ENCODE measurements at regions not wholly inside any gene's neighbourhood (a gene's known extent, or its start where the extent isn't known, plus 50 kb on each side); places are given as distances from the start of the nearest gene placed in this dataset.
A peak's percentile ranks its signal among the peaks of the same experiment; 100 is the strongest.

- H3K4me3 ChIP-seq (ENCODE audit: low read depth, low read length), result no peak overlapping the region
- TF ChIP-seq MYC (IDR thresholded peaks at IDR 0.05; ENCODE audit: low read depth, low read length) (no peak), MAX (IDR thresholded peaks at IDR 0.05; ENCODE audit: low read depth, low read length) (no peak), CTCF (IDR thresholded peaks at IDR 0.05; ENCODE audit: low read depth, low read length) (no peak), POLR2A (IDR thresholded peaks at IDR 0.05; ENCODE audit: extremely low read depth, insufficient read length) (no peak)
- no peak for DNase-seq (ENCODE audit: low read depth)
Measured at GRCh38 chr3:191148131-191148530, 50.9 kb upstream of the OSTN start.

- no peak for DNase-seq (ENCODE audit: low read depth)
- H3K4me3 ChIP-seq (ENCODE audit: low read depth, low read length), result no peak overlapping the region
- no peak for TF ChIP-seq CTCF (IDR thresholded peaks at IDR 0.05; ENCODE audit: low read depth, low read length)
Measured at GRCh38 chr3:191143224-191143623, 55.8 kb upstream of the OSTN start.

- no peak overlapping the region for H3K4me3 ChIP-seq (ENCODE audit: low read depth, low read length)
- DNase-seq (ENCODE audit: low read depth), result peak; percentile 4
- no peak for TF ChIP-seq POLR2A (IDR thresholded peaks at IDR 0.05; ENCODE audit: extremely low read depth, insufficient read length)
- TF ChIP-seq MYC (IDR thresholded peaks at IDR 0.05; ENCODE audit: low read depth, low read length), result no peak
- no peak for TF ChIP-seq MAX (IDR thresholded peaks at IDR 0.05; ENCODE audit: low read depth, low read length)
- TF ChIP-seq CTCF (IDR thresholded peaks at IDR 0.05; ENCODE audit: low read depth, low read length), result no peak
Measured at GRCh38 chr3:191141728-191142127, 57.3 kb upstream of the OSTN start.

- no peak for DNase-seq (ENCODE audit: low read depth)
- H3K4me3 ChIP-seq (ENCODE audit: low read depth, low read length), result no peak overlapping the region
- no peak for TF ChIP-seq CTCF (IDR thresholded peaks at IDR 0.05; ENCODE audit: low read depth, low read length)
- no peak for TF ChIP-seq POLR2A (IDR thresholded peaks at IDR 0.05; ENCODE audit: extremely low read depth, insufficient read length)
- no peak for TF ChIP-seq MYC (IDR thresholded peaks at IDR 0.05; ENCODE audit: low read depth, low read length)
- no peak for TF ChIP-seq MAX (IDR thresholded peaks at IDR 0.05; ENCODE audit: low read depth, low read length)
Measured at GRCh38 chr3:191139736-191140135, 59.3 kb upstream of the OSTN start.

- DNase-seq (ENCODE audit: low read depth), result no peak
- TF ChIP-seq CTCF (IDR thresholded peaks at IDR 0.05; ENCODE audit: low read depth, low read length) (no peak), MAX (IDR thresholded peaks at IDR 0.05; ENCODE audit: low read depth, low read length) (no peak), POLR2A (IDR thresholded peaks at IDR 0.05; ENCODE audit: extremely low read depth, insufficient read length) (no peak), MYC (IDR thresholded peaks at IDR 0.05; ENCODE audit: low read depth, low read length) (no peak)
- H3K4me3 ChIP-seq (ENCODE audit: low read depth, low read length), result no peak overlapping the region
Measured at GRCh38 chr3:191138937-191139336, 60.1 kb upstream of the OSTN start.

GRCh38 chr3:191137708-191138107, 61.3 kb upstream of the OSTN start:
- TF ChIP-seq POLR2A (IDR thresholded peaks at IDR 0.05; ENCODE audit: extremely low read depth, insufficient read length) (no peak), MYC (IDR thresholded peaks at IDR 0.05; ENCODE audit: low read depth, low read length) (no peak), CTCF (IDR thresholded peaks at IDR 0.05; ENCODE audit: low read depth, low read length) (no peak), MAX (IDR thresholded peaks at IDR 0.05; ENCODE audit: low read depth, low read length) (no peak)
- DNase-seq (ENCODE audit: low read depth), result no peak
- H3K4me3 ChIP-seq (ENCODE audit: low read depth, low read length), result no peak overlapping the region
